T-helper 2 cell treated with Interferon-gamma antibody and Interleukin-4, amounts not matched to agents 100 ng/mL and 5 ng/mL, for 36 hours (primary cell): ENCODE measurements at regions not wholly inside any gene's neighbourhood (a gene's known extent, or its start where the extent isn't known, plus 50 kb on each side); places are given as distances from the start of the nearest gene placed in this dataset.
"Not testable (repeated sequence)": the region's sequence is repeated elsewhere in the genome, so short reads cannot be mapped to it uniquely, and the experiment has no call there.

ENCODE experiments used
- intact Hi-C: fragments of 100-400 bp; cut with micrococcal nuclease; formaldehyde crosslinking; loops from one replicate; pipeline ENCODE4 v1.15.1; 2023

DNA sequence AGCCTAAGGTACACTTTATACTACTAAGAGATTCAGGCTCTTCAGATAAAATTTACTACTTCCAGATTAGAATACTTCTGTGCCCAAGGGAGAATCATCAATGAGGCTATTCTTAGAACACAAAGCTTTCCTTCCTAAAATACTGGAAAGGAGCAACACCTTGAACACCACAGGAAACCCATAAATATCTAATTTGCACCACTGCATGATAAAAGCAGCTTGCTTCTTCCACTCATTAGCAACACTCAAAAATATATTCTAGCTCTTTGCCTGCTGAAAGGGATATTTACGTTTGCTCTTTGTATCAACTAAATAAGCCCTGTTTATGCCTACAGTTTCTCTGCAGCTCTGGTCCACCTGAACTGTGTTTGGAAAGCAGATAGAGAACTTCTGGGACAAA is 284.3 kb downstream of the RWDD3 start:
- intact Hi-C loops = no loop called here

- intact Hi-C loops = no loop called here
Measured at GRCh38 chr1:95520390-95520789, 286.4 kb downstream of the RWDD3 start.

DNA sequence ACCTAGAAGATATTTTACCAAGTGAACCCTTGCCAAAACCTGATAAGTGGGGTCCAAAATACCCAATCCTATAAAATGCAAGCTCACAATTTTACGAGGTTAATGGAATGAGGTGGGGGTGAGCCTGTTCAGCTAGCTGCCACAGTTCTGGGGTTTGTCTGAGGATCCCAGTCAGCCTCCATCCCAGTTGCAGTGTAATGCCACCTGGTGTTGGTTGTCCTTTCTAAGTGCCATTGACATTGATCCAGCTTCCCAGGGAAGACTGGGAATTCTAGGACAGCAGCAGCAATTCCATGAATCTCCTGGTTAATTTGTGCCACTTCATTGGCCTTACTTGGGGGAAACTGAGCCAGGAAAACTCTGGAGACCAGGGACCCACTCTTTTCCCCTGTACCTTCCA is 298.3 kb downstream of the RWDD3 start:
- intact Hi-C loops = no loop called here

DNA sequence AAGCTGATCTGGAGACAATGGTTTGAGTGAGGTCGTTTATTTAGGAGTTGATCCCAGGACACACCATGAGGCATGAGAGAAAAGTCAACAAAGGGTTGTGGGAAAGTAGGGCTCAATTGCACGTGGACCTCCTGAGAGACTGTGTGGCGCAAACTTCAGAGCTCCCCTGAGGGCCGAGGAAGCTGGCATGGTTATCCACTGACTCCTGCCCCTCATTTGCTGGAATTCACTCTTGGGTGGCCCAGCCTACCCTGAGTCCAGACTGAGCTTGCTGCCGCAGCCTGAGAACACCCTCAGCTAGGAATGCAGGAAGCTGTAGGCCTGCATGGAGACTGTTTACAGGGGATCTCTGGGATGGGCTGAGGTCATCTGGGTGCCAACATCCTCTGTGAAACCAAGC is 301.0 kb downstream of the RWDD3 start:
- intact Hi-C loops = no loop called here

DNA sequence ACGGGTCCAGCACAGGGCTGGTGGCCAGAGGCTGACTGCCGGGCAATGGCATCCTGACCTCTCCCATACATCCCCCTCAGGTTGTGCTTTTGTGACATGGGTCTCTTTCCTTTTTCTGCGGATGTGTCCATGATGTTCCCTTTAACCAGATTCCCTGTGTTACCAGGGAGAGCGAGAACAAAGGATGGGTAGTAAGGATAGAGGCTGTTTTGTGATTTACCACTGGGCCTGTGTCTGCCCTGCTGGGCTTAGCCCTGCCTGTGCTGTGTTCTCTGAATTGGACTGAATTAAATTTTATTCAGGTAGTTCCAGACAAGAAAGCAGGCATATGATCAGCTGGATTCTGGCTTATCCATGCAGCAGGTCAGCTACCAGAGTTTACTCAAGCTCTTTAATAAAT is 301.6 kb downstream of the RWDD3 start:
- intact Hi-C loops = no loop called here

GRCh38 chr1:95536501-95536900 is 302.5 kb downstream of the RWDD3 start:
- intact Hi-C loops = no loop called here

GRCh38 chr1:95537176-95537575 is 303.2 kb downstream of the RWDD3 start:
- intact Hi-C loops = no loop called here

- intact Hi-C loops = not testable (repeated sequence)
Measured at GRCh38 chr1:95538242-95538641, 304.2 kb downstream of the RWDD3 start.

DNA sequence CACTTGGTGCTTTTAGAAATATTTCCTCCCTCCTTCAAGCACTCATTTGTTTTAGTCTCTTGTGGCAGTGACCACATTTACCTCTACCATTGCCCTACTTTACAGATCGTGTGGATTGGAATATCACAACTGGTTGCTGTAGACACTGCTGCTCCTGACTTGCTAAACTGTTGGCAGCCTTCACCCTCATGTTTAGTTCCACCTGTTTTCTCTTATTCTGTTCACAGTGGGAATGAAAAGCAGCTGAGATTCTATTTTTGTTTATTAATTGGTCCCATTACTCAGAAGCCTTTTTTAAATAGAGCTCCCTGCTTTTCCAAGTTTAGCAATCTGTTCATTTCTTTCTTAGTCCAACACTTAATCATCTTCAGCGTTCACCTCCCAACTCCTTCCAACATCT is 308.9 kb downstream of the RWDD3 start:
- intact Hi-C loops = no loop called here

GRCh38 chr1:95547005-95547404 is 313.0 kb downstream of the RWDD3 start:
- intact Hi-C loops = no loop called here

GRCh38 chr1:95548211-95548610 is 314.2 kb downstream of the RWDD3 start:
- intact Hi-C loops = no loop called here

- intact Hi-C loops = no loop called here
Measured at GRCh38 chr1:95551201-95551600, 317.2 kb downstream of the RWDD3 start.

DNA sequence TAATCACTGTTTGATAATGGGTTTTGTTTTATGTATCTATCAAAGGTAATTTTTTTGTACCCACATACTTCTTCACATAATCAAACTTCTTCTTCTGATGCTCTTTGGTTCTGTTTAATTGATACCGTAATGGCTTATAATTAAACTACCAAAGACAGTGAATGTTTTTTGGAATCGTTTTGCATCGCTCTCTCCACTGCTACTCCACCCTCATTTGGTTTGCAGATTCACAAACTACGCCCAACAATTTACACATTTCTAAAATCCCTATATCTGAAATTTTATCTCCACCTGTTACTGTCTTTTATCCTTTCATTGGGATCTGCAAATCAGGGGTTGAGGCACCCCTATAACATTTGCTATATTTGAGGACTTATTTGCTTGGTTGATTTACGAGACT is 319.6 kb downstream of the RWDD3 start:
- intact Hi-C loops = no loop called here

DNA sequence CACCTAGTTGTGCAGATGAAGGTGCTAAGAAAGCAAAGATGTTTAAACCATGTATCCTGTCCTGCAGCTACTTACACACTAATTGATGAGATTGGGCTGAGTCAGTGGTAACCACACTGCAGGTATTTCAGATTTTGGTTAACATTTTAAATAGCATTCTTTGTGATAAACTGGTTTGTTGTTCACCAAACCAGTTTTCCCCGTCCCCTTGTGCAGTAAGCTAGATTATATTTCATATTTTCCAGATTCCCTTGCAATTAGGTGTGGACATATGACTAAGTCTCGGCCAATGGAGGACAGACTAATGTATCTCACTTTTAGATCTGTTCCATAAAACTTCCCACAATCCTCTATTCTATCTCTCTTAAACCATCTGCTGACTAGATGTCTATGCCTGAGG is 320.4 kb downstream of the RWDD3 start:
- intact Hi-C loops = no loop called here

- intact Hi-C loops = no loop called here
Measured at GRCh38 chr1:95558791-95559190, 324.8 kb downstream of the RWDD3 start.

DNA sequence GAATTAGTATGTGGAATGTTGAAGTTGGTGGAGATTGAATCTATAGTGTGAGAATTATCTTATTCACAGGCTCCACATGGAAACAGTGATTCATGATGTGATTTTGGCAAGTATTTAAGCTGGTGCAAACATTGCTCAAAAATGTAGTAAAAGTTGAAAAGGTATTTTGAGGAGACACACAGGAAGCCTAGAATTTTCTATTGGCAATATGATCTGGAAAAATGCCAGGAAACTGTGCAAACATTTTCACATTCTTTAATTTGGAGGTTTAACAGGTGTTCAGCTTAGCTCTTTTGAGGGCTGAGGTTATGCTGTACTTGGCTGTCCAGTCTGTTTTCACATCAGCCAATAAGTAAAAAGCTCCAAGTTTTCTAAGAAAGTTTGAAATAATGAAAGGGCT is 327.3 kb downstream of the RWDD3 start:
- intact Hi-C loops = no loop called here

DNA sequence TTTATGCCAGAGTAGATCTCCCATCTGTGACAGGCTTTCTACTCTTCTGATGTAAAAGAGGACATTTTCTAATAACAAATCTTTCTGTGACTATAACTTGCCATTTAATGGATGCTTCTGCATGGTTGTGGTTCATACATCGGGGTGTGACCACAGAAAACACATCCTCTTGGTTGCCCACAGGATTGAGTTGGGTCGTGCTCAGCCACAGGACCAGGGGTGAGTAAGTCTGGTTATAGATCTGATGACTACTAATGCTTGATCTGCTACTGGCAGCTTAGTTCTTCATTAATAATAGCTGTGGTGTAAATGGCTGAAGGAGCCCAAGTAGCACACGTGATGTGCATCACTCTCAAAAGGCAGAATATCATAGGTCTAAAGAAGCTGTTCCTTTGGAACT is 328.2 kb downstream of the RWDD3 start:
- intact Hi-C loops = no loop called here

GRCh38 chr1:95572002-95572401 is 338.0 kb downstream of the RWDD3 start:
- intact Hi-C loops = no loop called here

DNA sequence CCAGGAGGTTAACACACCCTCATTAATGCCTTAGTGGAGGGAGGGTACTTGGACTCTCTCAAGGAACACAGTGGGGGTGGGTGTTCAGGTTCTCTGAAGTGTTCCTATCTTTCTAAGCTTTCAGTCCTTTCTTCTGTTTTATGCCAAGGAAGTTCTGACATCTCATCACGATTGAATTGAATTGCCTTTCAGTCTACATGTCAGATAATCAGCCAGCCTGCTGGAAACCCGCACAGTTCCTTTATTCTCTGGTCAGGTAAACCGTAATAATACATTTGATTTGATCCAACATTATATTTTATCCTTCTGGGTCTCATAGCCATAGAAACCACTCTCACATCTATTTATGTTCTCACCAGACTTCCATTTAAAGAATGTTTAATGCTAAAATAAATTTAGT is 339.0 kb downstream of the RWDD3 start:
- intact Hi-C loops = no loop called here

DNA sequence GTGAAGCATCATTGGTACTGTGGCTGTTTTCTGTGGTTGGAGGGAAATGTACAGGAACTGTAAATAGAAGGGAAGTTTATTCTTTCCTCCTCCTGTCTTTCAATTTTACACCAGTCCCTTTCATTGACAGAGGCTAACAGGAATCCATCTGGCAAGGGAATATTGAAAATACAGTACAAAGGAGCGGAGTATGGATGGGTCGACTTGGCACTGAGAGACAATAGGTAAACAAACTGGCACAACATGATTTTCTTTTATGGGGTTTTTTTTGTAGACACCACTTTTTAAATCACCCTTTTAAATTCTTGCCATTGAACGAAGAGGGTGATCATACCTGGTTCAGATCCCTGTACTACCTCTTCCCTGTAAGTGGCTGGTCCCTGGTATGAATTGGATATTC is 341.3 kb downstream of the RWDD3 start:
- intact Hi-C loops = no loop called here

DNA sequence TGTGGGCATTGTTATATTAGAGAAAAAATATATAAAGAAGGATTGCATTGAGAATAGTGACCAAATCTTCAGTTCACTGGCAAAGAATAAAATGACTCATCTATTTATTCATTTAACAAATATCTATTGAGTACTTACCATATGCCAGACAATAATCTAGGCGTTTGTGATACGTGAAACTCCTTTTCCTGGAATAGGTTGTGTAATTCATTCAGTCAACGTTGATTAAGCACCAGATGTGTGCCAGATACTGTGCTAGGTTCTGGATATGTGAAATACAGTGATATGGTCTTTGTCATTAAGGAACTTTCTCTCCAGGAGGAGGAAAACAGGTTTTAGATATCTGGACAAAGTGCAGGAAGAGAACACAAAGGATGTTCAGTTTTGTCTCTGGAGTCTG is 344.5 kb downstream of the RWDD3 start:
- intact Hi-C loops = no loop called here

DNA sequence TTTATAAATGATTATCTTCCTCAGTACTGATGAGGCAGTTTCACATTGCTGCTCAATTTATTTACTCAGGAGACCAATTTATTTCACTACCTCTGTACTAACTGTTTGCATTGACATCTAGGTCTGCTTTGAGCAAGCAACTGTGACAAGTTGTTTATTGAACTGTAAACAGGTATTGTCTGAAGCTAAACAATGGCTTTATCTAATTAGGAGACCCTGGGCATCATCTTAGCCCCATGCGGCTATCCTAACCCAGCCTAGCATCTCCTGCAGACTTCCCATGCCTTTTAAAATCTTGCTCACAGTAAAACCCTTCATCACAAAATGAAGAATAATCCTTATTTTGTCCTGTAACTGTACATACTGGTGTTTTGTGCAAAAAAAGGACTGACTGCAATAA is 348.2 kb downstream of the RWDD3 start:
- intact Hi-C loops = no loop called here

DNA sequence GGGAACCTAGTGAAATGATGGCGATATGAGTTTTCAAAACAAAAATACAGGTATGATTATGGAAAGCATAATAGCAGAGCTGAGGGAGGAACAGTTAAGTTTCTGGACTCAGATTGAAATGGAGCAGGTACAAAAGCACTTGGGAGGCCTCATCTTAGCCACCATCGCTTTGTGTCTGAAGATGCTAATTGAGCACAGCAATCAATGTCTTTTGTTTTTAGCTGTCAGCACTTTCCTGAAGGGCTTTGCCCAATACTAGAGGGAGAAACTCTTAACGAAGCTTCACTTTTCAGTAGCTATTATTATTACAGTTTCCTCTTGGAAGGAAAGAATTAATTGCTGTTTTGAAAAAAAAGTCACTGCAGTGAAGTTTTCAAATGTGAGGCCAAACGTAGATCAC is 348.7 kb downstream of the RWDD3 start:
- intact Hi-C loops = no loop called here

GRCh38 chr1:95583661-95584210 is 349.7 kb downstream of the RWDD3 start:
- intact Hi-C loops = no loop called here
